Cardiac septum (tissue), 1 donor: ENCODE measurements at regions not wholly inside any gene's neighbourhood (a gene's known extent, or its start where the extent isn't known, plus 50 kb on each side); places are given as distances from the start of the nearest gene placed in this dataset.
"Not testable (repeated sequence)": the region's sequence is repeated elsewhere in the genome, so short reads cannot be mapped to it uniquely, and the experiment has no call there.

Experiments used
- DNase-seq: peaks from one replicate; pipeline ENCODE4 v3.0.0-alpha.2; 2020; ENCODE audit warnings: low spot score
- intact Hi-C: fragments of 100-400 bp; cut with DNase I; formaldehyde crosslinking; loops from one replicate; pipeline ENCODE4 v1.14.0; 2022
- donor health status: DM: no; HTN: no; CAD: no.

DNA sequence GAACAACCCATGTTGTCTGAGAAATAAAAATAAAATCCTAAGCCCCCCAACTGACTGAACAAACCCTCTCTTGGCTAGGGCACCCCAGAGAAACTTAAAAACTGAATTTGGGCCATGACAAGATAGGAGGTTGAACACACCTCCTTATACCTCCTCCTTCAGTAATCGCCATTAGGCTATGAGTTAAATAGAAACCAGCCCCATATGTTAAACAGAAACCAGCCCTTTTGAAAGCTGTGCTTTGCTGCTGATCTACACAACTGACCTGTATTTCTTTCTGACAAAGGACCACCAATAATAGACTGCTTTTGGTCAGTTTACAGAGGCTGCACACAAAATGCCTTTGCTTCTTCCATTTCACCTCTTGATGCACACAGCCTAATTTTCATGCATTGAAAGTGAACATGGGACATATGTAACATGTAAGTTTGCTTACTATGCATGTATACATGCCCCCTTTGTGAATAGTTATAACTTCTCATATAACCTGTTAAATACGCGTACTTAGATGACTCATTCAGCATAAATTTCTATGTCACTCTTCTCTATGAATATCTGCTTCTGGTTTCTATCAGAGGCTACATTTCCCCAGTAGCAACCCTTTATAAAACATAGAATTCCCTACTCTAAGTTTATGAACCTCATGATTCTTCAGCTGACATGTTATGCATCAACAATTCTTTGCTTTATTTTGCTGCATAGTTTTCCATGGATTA is 462.9 kb downstream of the COL12A1 start:
- DNase-seq, result no peak
- intact Hi-C loops, result no loop called here

DNA sequence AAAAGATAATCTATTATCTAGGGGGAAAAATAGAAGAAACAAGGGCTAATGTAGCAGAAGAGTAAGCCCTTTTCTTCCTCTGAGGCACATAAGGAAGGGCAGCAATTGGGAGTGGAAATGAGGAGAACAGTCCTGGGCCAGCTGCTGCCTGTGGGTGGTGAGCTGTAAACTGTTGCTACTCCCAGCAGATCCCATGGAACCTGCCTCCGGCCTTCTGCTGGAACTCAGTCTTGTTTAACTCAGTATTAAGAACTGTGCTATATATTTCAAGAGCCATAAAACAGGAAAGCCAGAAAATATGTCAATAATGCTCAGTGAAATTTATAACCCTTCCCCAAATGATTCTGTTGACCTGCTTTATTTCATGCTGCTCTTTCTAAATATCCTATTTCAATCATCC is 464.2 kb downstream of the COL12A1 start:
- DNase-seq, result no peak
- intact Hi-C loops, result no loop called here

DNA sequence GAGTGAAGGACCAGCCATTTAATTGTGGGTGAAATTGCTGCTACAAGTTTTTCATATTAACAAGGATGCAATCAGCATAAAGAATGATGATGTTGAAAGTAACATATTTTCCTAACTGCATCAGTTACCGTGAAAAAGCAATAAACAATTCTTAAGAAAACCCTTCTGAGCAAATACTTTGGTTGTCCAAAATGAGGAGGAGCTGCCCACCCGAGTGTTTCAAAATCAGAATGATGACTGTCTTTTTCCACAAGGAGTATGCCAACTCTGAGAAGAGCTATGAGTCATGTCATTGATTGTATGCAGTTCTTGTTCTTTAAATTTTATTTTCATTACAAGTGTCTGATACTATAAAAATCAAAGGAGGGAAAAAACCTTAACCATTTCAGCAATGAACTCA is 470.5 kb downstream of the COL12A1 start:
- intact Hi-C loops, result loop anchor here (10.0 kb wide), 1 partner anchor 469 kb away; the partner anchor contains the start of gene COL12A1
- DNase-seq, result no peak

DNA sequence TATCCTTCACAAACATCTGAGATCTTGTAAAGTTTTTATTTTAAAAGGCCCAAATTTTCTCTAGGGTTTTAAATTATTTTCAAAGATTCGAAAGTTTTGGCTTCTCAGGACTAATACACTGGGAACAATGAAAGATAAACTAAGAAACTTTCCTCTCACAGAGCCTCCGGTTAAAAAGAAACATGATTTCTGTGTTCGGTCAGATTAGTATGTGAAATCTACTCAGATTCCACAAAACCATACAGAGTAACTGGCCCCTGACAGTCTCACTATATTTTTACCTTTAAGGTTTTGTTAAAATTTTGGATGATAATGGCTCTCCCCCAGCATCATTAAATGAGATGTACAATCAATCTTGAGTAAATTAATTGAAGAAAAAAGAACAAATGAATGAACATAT is 471.0 kb downstream of the COL12A1 start:
- intact Hi-C loops, result loop anchor here (5.0 to 10.0 kb wide), 2 partner anchors 128 to 470 kb away; partner anchors contain the start of gene COL12A1
- no peak for DNase-seq

DNA sequence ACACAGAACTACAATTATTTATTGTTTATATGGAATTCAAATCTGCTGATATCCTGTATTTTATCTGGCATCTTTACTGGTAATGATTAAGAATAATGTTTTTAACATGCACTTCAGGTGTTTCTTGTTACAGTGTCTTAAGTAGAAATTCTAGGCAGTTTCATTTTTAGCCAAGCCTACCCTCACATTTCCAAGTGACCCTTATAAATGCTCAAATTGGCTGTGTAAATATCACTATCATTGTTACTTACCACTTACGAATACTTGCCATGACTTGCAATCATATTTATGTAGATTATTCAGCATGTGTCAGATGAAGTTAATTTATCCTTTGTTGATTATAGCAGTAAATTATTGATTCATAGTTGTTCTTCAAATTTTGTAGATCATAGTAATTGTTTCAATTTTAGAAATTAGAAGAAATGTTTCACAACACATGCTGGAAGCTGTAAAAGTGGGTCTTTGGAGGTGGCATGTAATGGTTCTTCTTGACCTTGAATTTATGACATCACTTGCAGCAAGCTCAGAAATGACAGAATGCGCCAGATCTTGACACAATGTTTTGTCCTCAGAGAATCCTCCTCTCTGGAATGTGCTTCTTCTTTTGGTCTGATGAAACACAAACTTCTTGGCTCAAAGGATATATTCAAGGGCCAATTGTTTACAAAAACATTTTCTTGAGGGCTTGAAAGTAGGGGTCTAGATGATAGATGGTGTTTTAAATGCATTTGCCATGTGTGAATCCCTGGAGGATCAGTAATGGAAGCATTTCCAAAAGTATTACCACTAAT is 471.8 kb downstream of the COL12A1 start:
- intact Hi-C loops, result loop anchor here (5.0 to 10.0 kb wide), 2 partner anchors 127 to 471 kb away; partner anchors contain the start of gene COL12A1
- DNase-seq, result no peak

DNA sequence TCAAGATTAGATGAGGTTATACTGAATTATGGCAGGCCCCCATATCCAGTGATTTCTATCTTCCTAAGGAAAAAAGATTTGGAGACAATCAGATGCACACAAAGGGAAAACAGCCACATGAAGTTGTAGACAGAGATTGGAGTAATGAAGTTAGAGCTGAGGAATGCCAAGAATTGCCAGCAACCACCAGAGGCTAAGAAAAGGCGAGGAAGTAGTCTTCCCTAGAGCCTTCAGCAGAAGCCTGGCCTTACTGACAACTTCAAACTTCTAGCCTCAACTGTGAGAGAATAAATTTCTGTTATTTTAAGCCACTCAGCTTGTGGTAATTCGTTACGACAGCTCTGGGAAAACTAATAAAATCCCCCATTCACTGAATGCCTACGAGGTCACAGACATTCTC is 473.9 kb downstream of the COL12A1 start:
- no peak for DNase-seq

DNA sequence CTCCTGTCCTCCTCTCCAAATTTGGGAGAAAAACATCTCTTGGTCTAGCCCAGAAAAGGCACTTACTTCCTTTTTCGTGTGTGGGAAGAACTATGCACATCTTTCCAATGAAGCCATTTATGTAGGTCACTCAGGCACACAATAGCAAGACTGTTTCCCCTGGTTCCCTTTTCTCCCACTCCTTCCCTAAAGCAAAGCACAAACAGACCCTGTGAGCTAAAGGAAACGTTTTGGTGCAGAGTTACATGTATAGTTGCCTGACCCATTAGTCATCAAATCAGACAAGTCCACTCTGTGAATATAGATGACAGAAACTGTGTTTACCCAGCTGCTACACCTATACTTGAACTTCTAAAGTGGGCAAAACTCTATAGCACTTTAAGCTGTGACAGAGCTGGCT is 474.6 kb downstream of the COL12A1 start:
- intact Hi-C loops, result loop anchor here (5.0 to 10.0 kb wide), 2 partner anchors 124 to 474 kb away; partner anchors contain the start of gene COL12A1
- no peak for DNase-seq

More for the DNA sequence above, 473.9 kb downstream of the COL12A1 start:
- intact Hi-C loops, result loop anchor here (5.0 to 10.0 kb wide), 2 partner anchors 125 to 473 kb away; partner anchors contain the start of gene COL12A1

DNA sequence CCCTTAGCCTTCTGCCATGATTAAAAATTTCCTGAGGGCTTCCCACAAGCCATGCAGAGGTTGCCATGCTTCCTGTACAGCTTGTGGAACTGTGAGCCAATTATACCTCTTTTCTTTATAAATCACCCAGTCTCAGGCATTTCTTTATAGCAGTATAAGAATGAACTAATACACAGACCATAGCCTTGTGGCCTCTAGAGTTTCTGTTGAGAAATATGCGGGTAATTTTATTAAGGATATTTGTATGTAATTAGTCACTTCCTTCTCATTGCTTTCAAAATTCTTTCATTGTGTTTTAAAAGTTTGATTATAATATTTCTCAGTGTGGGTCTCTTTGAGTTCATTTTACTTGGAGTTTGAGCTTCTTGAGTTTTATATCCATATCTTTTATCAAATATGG is 484.9 kb downstream of the COL12A1 start:
- DNase-seq, result no peak
- intact Hi-C loops, result no loop called here

DNA sequence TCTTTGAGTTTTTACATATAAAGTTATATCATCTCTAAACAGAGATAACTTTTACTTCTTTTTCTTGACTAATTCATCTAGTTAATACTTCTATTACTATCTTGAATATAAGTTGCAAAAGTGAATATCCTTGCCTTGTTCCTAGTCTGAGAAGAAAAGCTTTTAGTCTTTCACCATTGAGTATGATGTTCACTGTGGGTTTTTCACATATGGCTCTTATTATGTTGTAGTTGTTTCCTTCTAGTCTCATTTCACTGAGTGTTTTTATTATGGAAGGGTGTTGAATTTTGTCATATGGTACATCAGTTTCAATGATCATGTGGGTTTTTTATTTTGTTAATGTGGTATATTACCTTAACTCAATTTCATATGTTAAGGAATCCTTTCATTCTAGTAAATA is 488.3 kb downstream of the COL12A1 start:
- no peak for DNase-seq
- intact Hi-C loops, result no loop called here

DNA sequence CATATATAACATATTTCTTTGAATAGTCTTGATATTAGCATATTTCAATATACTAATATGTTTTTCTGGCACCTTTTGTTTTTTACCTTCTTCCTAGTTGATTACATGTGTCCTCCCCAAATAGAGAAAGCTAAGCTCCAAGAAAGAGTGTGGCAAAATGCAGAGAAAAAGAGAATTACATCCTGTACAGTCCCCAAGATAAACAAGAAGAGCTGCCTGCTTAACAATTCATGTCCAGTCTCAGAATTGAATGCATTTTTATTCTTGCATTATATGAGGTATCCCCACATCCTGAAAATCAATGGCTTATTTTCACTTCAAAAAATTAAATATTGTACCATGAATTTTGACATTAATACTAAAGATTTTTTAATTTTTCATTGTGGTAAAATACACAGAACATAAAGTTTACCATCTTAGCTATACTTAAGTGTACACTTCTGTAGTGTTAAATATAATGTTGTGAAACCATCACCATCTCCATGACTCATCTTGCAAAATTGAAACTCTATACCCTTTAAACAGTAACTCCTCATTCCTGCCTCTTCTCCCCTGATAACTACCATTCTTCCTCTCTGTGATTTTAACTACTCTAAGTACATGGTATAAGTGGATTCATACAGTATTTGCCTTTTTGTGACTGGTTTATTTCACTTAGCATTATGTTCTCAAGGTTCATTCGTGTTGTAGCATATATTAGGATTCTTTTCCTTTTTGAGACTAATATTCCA is 490.3 kb downstream of the COL12A1 start:
- no peak for DNase-seq
- intact Hi-C loops, result no loop called here

DNA sequence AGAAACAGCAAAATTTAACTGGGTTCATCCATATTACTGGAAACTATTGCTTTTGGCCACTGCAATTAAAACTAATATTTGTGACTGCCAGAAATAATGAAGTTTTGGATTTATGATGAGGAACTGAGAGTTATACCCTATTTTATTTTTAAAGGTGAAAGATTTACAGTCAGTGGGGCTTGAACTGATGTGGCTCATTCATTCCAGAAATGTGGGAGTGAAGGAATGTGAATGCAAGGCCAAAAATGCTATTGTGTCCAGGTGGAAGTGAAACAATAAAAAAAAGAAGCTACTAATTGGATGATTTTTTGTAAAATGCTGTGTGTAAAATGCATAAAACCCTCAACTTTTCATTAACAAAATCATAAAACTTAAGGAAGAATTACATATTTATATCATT is 491.9 kb downstream of the COL12A1 start:
- no peak for DNase-seq
- intact Hi-C loops, result no loop called here

DNA sequence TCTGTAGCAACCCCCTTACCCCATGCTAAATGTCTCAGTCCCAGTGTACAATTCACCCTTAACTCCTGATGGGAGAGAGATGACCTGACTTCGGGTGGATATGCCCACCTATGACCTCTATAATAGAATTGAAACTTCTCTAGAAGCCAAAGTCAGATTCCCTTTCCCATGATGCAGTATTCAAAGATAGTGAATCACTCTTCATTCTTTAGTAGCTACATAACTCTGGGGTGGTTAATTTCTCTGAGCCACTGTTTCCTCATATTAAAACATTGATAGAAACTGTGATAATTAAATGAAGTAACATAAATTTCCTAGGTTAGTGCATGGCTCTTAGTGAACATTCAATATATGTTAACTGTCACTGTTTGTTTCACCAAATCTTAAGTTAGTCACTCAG is 500.4 kb downstream of the COL12A1 start:
- intact Hi-C loops, result no loop called here
- DNase-seq, result no peak

DNA sequence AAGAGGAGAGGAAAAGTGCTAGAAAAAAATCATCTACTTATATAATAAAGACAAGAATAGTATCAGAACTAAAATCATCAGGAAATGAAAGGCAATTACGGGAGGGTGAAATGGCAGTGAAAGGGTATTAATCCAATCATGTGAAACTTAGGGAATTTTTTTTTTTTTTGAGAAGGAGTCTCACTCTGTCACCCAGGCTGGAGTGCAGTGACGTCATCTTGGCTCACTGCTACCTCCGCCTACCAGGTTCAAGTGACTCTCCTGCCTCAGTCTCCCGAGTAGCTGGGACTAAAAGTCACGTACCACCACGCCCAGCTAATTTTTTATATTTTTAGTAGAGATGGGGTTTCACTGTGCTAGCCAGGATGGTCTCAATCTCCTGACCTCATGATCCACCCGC is 501.3 kb downstream of the COL12A1 start:
- DNase-seq, intact Hi-C loops: not testable (repeated sequence)

DNA sequence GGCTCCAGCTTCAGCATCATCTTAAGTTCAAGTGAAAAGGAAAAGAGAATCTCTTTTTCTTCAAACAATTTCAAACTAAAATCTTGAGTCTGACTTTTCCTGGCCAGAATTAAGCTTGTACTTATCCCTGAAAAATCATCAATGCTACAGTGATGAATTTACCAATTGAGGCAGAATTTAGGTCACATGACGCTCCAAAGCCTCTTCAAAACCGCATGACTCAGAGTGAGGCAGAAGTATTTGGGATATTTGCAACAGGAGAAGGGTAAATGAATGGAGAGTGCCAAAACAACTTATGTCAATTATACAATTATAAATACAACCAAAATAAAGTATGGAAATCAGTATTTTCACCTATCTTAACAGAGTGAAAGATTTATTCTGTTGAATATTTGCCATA is 515.5 kb downstream of the COL12A1 start:
- intact Hi-C loops, result no loop called here
- no peak for DNase-seq

DNA sequence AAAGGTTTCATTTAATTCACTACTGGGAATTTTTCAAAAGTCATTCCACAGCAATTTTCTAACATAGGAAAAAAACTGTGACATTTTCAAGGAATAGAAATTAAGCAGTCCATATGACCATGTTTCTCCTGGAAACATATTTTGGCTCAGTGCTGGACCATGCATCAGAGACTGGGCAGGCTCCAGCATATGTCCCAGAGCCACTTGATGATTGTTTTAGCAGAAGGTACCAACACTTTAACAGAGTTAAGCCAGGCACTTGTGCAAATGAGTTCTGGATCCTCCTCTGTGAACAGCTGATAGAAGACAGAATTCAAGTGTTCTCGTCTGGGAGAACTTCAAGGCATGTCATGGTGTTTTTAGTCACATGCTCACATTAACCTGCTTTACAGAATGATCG is 516.3 kb downstream of the COL12A1 start:
- intact Hi-C loops, result no loop called here

DNA sequence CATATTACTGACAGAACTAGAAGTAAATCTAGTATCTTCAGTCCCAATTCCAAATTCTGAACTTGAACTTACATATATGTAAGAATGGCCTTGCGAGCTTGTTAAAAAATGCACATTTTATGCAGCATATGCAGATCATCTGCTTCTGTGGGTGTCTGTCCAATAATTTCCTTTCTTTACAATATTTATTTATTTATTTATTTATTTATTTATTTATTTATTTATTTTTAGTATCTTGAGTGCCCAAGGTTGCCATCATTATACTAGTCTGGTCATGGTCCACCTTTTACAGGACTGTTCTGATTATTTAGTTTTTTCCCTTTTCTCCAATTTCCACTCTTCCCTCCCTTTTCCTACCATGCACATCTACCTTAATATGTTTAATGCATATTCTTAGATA is 528.4 kb downstream of the COL12A1 start:
- DNase-seq, result no peak
- intact Hi-C loops, result no loop called here

More for the DNA sequence above, 516.3 kb downstream of the COL12A1 start:
- no peak for DNase-seq

DNA sequence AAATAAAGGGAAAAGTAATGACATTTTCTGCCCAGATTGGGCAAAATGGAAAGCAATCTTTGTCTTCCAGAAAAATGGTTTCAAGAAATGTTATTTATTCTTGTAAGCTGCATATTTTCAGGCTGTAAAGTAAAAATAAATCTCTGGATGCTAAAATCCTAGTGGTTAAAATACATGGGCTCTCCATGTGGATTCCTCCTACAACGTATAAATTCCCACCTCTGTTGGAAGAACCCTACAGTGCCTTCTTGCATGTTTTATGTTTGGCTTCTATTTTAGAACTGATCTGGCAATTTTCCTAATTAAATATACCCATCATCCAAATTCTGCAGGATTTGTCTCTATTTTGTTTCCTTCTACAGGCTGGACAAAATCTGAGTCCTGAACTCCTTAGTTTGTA is 528.9 kb downstream of the COL12A1 start:
- intact Hi-C loops, result no loop called here
- DNase-seq, result no peak

DNA sequence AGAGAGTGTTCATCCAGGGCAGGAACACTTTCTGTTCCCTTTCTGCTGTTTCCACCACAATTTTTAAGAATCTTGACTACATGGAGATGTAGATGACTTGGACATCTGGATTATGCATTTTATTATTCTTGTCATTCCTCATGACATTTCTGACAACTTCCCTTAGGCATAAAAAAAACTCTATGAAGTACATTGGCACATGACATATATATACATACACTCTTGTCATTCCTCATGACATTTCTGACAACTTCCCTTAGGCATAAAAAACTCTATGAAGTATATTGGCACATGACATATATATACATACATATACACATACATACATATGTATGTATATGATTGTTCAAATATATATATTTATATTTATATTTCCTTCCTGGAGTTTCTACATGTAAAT is 531.5 kb downstream of the COL12A1 start:
- DNase-seq, result no peak
- intact Hi-C loops, result no loop called here

DNA sequence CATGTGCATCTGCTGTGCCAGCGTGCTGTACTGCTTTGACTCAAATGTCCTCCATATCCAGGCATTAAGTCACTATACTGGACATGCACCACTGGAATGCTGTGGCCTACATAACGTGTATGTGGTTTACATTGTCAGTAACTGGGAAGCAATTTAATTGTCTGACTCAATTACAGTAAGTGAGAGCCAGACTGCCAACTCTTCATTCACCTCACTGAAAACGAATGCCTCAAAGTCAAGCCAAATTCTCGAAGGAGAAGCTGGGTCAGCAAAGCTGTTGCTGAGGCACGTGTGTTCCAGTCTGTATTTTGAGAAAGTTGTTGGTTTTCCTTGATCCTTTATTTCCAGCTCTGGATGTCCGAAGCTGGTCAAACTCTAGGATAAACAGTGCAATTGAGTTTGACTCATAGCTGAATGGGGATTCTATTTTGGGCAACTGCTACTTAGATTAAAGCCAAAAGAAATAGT is 534.3 kb downstream of the COL12A1 start:
- no peak for DNase-seq
- intact Hi-C loops, result no loop called here

DNA sequence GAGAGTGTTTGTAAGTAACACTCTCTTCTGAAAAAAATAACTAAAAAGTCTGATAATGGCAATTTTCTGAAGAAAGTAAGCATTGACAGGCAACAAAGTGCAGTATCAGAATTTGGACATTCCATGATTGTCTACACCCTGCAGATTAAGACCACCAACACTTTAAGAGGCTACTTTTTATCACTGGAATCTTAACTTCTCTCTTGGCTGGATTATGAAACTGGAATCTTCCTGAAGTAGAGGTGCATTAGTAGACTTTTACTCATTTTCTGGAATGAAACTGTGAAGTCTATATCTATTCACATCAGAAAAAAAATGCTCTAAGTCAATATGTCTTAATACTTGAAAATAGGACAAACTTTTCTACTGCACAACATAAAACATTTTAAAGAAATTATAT is 547.5 kb downstream of the COL12A1 start:
- no peak for DNase-seq
- intact Hi-C loops, result no loop called here
